ENCODE measurements at regions not wholly inside any gene's neighbourhood (a gene's known extent, or its start where the extent isn't known, plus 50 kb on each side); places are given as distances from the start of the nearest gene placed in this dataset.

- TF ChIP-seq JUN (IDR thresholded peaks at IDR 0.05; ENCODE audit: borderline replicate concordance, insufficient read depth, insufficient read length, low read depth) (no peak), GATA2 (IDR thresholded peaks at IDR 0.05; ENCODE audit: insufficient read depth, insufficient read length, low read depth, low read length) (no peak), POLR2A (IDR thresholded peaks at IDR 0.05; ENCODE audit: low read depth, low read length) (no peak), CTCF (IDR thresholded peaks at IDR 0.05; ENCODE audit: extremely low read depth in 1 of 2, insufficient read depth in 1 of 2, low read depth in 1 of 2, low read length in 2 of 2) (no peak), EZH2 (IDR thresholded peaks at IDR 0.05; ENCODE audit: borderline replicate concordance, low read depth, low read length, severe bottlenecking) (no peak)
- Histone ChIP-seq H3K27me3 (ENCODE audit: control insufficient read depth in 2 of 2, insufficient read depth in 2 of 2, low read length in 2 of 2) (no peaks in the 10 kb centered on the region), H3K4me3 (replicated peaks in 1 of 3; ENCODE audit: insufficient read depth in 1 of 3, low read depth in 1 of 3, low read length in 3 of 3) (no peak overlapping the region), H3K9ac (replicated peaks; ENCODE audit: extremely low read depth, insufficient read depth, low read length) (no peak overlapping the region), H3K9me1 (replicated peaks; ENCODE audit: control insufficient read depth, extremely low read depth, insufficient read depth, low read length) (no peaks in the 10 kb centered on the region), H3K79me2 (ENCODE audit: control insufficient read depth, insufficient read depth, low read length) (no peaks in the 10 kb centered on the region), H4K20me1 (replicated peaks; ENCODE audit: control insufficient read depth, extremely low read depth, insufficient read depth, low read length) (no peaks in the 10 kb centered on the region), H3K4me2 (ENCODE audit: insufficient read depth, low read length) (no peak overlapping the region), H2AFZ (ENCODE audit: low read depth, low read length) (no peak overlapping the region), H3K27ac (ENCODE audit: insufficient read depth, low read depth, low read length) (no peak overlapping the region), H3K4me1 (ENCODE audit: control insufficient read depth, extremely low read depth, insufficient read depth, low read length) (no peaks in the 10 kb centered on the region), H3K36me3 (ENCODE audit: control insufficient read depth in 2 of 2, extremely low read depth in 1 of 2, insufficient read depth in 2 of 2, low read length in 2 of 2) (no peaks in the 10 kb centered on the region), H3K9me3 (replicated peaks; ENCODE audit: control insufficient read depth, insufficient read depth, low read length) (no peaks in the 10 kb centered on the region)
- intact Hi-C loops (cut with micrococcal nuclease) (no loop called here), dilution Hi-C loops (cut with MboI; ENCODE audit: extremely low pct_ligation_motif_present, low sequenced_read_pairs) (no loop called here)
- FAIRE-seq (no peak), DNase-seq (ENCODE audit: low read depth, low spot score) (no peak)
- CTCF ChIA-PET, result interaction anchor here (3.5 kb wide), 1 partner anchor 9 kb away, joined by 15 read pairs; no protein-coding TSS in a partner anchor
- BruUV-seq (replicated peaks), result no TSS peak
- POLR2A ChIA-PET, result no interaction called here
Measured at GRCh38 chr2:128727914-128728313, 409.2 kb upstream of the HS6ST1 start.

DNA sequence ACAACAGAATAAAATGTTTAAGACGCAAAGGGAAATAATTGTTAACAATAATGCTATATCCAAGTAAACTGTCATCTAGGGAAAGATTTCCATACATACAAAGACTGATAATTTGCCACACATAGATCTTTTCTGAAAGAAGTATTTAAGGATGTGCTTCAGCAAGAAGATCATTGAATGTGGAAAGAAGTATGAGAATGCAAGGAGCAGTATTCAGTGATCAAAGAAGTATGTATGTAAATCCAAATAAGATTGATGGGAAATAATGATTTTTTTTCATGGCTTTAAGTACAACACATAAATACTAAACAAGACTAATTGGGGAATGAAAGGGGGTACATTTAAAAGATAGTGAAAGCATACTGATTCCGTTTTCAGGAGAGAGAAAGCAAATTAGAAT lies 410.4 kb upstream of the HS6ST1 start:
- ChIA-PET POLR2A (no interaction called here), CTCF (no interaction called here)
- H3K9me3 ChIP-seq (replicated peaks; ENCODE audit: control insufficient read depth, insufficient read depth, low read length), result no peaks in the 10 kb centered on the region
- H3K9me1 ChIP-seq (replicated peaks; ENCODE audit: control insufficient read depth, extremely low read depth, insufficient read depth, low read length), result no peaks in the 10 kb centered on the region
- H3K4me3 ChIP-seq (replicated peaks in 1 of 3; ENCODE audit: insufficient read depth in 1 of 3, low read depth in 1 of 3, low read length in 3 of 3), result no peak overlapping the region
- BruUV-seq (replicated peaks), result no TSS peak
- intact Hi-C loops (cut with micrococcal nuclease) (no loop called here), dilution Hi-C loops (cut with MboI; ENCODE audit: extremely low pct_ligation_motif_present, low sequenced_read_pairs) (no loop called here)
- DNase-seq (ENCODE audit: low read depth, low spot score) (no peak), FAIRE-seq (no peak)
- no peaks in the 10 kb centered on the region for H3K4me1 ChIP-seq (ENCODE audit: control insufficient read depth, extremely low read depth, insufficient read depth, low read length)
- no peaks in the 10 kb centered on the region for H3K27me3 ChIP-seq (ENCODE audit: control insufficient read depth in 2 of 2, insufficient read depth in 2 of 2, low read length in 2 of 2)
- H3K4me2 ChIP-seq (ENCODE audit: insufficient read depth, low read length), result no peak overlapping the region
- H4K20me1 ChIP-seq (replicated peaks; ENCODE audit: control insufficient read depth, extremely low read depth, insufficient read depth, low read length), result no peaks in the 10 kb centered on the region
- no peak overlapping the region for H2AFZ ChIP-seq (ENCODE audit: low read depth, low read length)
- H3K36me3 ChIP-seq (ENCODE audit: control insufficient read depth in 2 of 2, extremely low read depth in 1 of 2, insufficient read depth in 2 of 2, low read length in 2 of 2), result no peaks in the 10 kb centered on the region
- H3K27ac ChIP-seq (ENCODE audit: insufficient read depth, low read depth, low read length), result no peak overlapping the region
- no peak for TF ChIP-seq POLR2AphosphoS5 (IDR thresholded peaks at IDR 0.05; ENCODE audit: insufficient read depth, low read depth, low read length)
- no peak for TF ChIP-seq POLR2A (IDR thresholded peaks at IDR 0.05; ENCODE audit: low read depth, low read length)
- TF ChIP-seq MYC (IDR thresholded peaks at IDR 0.05; ENCODE audit: low read depth, low read length), result no peak
- TF ChIP-seq JUN (IDR thresholded peaks at IDR 0.05; ENCODE audit: borderline replicate concordance, insufficient read depth, insufficient read length, low read depth), result no peak
- TF ChIP-seq CTCF (IDR thresholded peaks at IDR 0.05; ENCODE audit: extremely low read depth in 1 of 2, insufficient read depth in 1 of 2, low read depth in 1 of 2, low read length in 2 of 2), result no peak
- no peak for TF ChIP-seq EZH2 (IDR thresholded peaks at IDR 0.05; ENCODE audit: borderline replicate concordance, low read depth, low read length, severe bottlenecking)
- no peak for TF ChIP-seq GATA2 (IDR thresholded peaks at IDR 0.05; ENCODE audit: insufficient read depth, insufficient read length, low read depth, low read length)
- TF ChIP-seq FOS (IDR thresholded peaks at IDR 0.05; ENCODE audit: borderline replicate concordance, insufficient read depth, low read length), result no peak
- TF ChIP-seq MAX (IDR thresholded peaks at IDR 0.05; ENCODE audit: insufficient read depth, insufficient read length), result no peak
- H3K79me2 ChIP-seq (ENCODE audit: control insufficient read depth, insufficient read depth, low read length), result no peaks in the 10 kb centered on the region
- no peak overlapping the region for H3K9ac ChIP-seq (replicated peaks; ENCODE audit: extremely low read depth, insufficient read depth, low read length)
